GM19395 (cell line): ENCODE measurements at regions not wholly inside any gene's neighbourhood (a gene's known extent, or its start where the extent isn't known, plus 50 kb on each side); places are given as distances from the start of the nearest gene placed in this dataset.

Experiments used
- ATAC-seq: cut with Tn5 transposase; IDR thresholded peaks from one replicate; pipeline ENCODE4 v1.9.1; 2021; ENCODE audit warnings: mild to moderate bottlenecking, moderate library complexity; ENCODE audit not compliant: unreplicated experiment

DNA sequence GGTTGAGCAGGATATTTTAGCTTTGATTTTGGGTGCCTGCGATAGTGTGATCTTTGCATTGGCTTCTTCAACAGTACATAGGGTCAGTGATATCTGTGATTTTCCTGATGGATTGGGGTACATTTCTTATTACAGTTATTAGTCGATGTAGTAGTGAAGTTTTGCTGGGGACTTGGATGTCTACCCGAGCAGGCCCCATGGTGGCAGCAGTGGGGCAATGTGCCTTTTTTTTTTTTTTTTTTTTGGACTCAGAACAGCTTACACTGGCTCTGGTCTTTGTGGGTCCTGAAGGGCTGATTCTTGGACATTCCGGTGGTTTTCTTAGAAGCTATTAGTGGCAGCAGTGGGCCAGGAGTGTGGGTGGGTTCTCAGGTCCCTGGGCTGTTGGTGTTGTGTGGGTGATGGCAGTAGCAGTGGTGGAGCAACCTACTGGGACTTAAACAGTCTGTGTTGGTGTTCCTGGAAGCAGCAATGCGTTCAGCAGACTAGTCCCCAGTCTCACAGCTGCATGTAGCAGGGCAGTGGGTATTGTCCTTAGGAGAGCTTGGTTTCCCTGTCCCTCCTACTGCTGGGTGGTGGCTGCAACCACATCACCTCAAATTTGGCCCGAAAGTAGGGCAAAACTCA is 53.7 kb upstream of the SLC4A10 start:
- ATAC-seq = no peak

- no peak for ATAC-seq
These were observed 53.2 kb upstream of the SLC4A10 start for GRCh38 chr2:161571051-161571429.
